ENCODE measurements at regions not wholly inside any gene's neighbourhood (a gene's known extent, or its start where the extent isn't known, plus 50 kb on each side); places are given as distances from the start of the nearest gene placed in this dataset.
A peak's percentile ranks its signal among the peaks of the same experiment; 100 is the strongest.

- no peak for TF ChIP-seq SIN3A (conservative IDR thresholded peaks at IDR 0.05 in 1 of 2, IDR thresholded peaks at IDR 0.05 in 1 of 2; ENCODE audit: low read depth in 1 of 2, low read length in 2 of 2)
- no peak for TF ChIP-seq RNF2 (IDR thresholded peaks at IDR 0.05; ENCODE audit: borderline replicate concordance, low read depth, low read length, missing control alignments, poor library complexity, severe bottlenecking)
- 0 out of 2 replicates have a peak, but pooled peaks have one; percentile 20 for TF ChIP-seq JUND (IDR thresholded peaks at IDR 0.05; ENCODE audit: low read length)
- Histone ChIP-seq H3K79me2 (ENCODE audit: control insufficient read depth in 1 of 2, insufficient read depth in 2 of 2, low read length in 2 of 2) (no peaks in the 10 kb centered on the region), H3K9me3 (ENCODE audit: insufficient read depth in 2 of 2, low read depth in 1 of 2, low read length in 1 of 2) (no peaks in the 10 kb centered on the region), H3K9ac (replicated peaks in 1 of 4; ENCODE audit: extremely low read depth in 1 of 4, low read depth in 3 of 4, low read length in 3 of 4) (no peak overlapping the region), H3K4ac (replicated peaks; ENCODE audit: insufficient read length, low read depth, low read length) (no peak overlapping the region), H2AFZ (ENCODE audit: low read length) (no peak overlapping the region), H4K20me1 (replicated peaks in 1 of 2; ENCODE audit: control insufficient read depth in 1 of 2, insufficient read depth in 2 of 2, low read length in 2 of 2) (no peaks in the 10 kb centered on the region), H2BK12ac (ENCODE audit: low read depth, low read length) (no peak overlapping the region), H2BK5ac (ENCODE audit: low read depth, low read length) (no peak overlapping the region), H3K36me3 (ENCODE audit: control insufficient read depth in 2 of 4, insufficient read depth in 4 of 4, low read length in 3 of 4) (no peaks in the 10 kb centered on the region), H3K27ac (ENCODE audit: low read depth, low read length) (no peak overlapping the region), H2BK15ac (ENCODE audit: low read length) (no peak overlapping the region), H3K18ac (ENCODE audit: extremely low read depth, low read length) (no peak overlapping the region), H3K4me3 (ENCODE audit: extremely low read depth in 1 of 4, insufficient read depth in 2 of 4, low read depth in 3 of 4, low read length in 4 of 4) (no peak overlapping the region), H2AK5ac (ENCODE audit: low read depth, low read length) (no peak overlapping the region), H4K5ac (ENCODE audit: insufficient read length, low read depth, low read length) (no peak overlapping the region), H2BK20ac (ENCODE audit: low read length) (no peak overlapping the region), H3K56ac (replicated peaks; ENCODE audit: insufficient read length, low read depth, low read length) (no peak overlapping the region), H3K27me3 (replicated peaks in 1 of 4; ENCODE audit: control insufficient read depth in 3 of 4, extremely low read depth in 1 of 4, insufficient read depth in 3 of 4, low read length in 3 of 4) (no peaks in the 10 kb centered on the region), H3K4me1 (replicated peaks in 1 of 4; ENCODE audit: control insufficient read depth in 3 of 4, insufficient read depth in 4 of 4, low read length in 3 of 4) (peaks cover 0 to 9% (median 2%) of the 10 kb centered on the region in 4 experiments; a peak in 6 of 7 replicates), H3K23ac (ENCODE audit: insufficient read length) (no peak overlapping the region), H2BK120ac (replicated peaks; ENCODE audit: low read depth, low read length) (no peak overlapping the region), H4K91ac (replicated peaks; ENCODE audit: insufficient read length, low read length) (no peak overlapping the region), H3K4me2 (ENCODE audit: insufficient read depth in 1 of 2, low read depth in 2 of 2, low read length in 2 of 2) (0 out of 4 replicates have a peak overlapping the region, but pooled peaks of 1 of the 2 experiments have one; percentile 25), H3K23me2 (ENCODE audit: low read depth, low read length) (no peaks in the 10 kb centered on the region), H4K8ac (ENCODE audit: extremely low read depth, insufficient read depth, low read length) (no peak overlapping the region), H3K79me1 (ENCODE audit: low read depth, low read length) (no peaks in the 10 kb centered on the region), H3K14ac (ENCODE audit: insufficient read length) (no peak overlapping the region)
- ChIA-PET CTCF (ENCODE audit: partially characterized antibody) (no interaction called here), POLR2A (ENCODE audit: partially characterized antibody) (no interaction called here)
- DNase-seq (ENCODE audit: low read depth in 1 of 2, low spot score in 2 of 2) (no peak), FAIRE-seq (no peak)
- WGBS, 2 experiments (ENCODE audit: extremely low coverage in 1 of 2, insufficient coverage in 1 of 2, insufficient read length in 1 of 2, insufficient replicate concordance in 2 of 2, low coverage in 1 of 2, low lambda C conversion rate in 2 of 2, missing lambda C conversion rate in 1 of 2) = 88% methylated on average over 2 of the region's 2 CpGs; no CpG with 5 or more reads in 1 of the 2 experiments
Observed at GRCh38 chr5:27316271-27316650, 277.9 kb upstream of the CDH9 start.

Measured in H1 (cell line).